Ureter (tissue), 1 donor: ENCODE measurements at regions not wholly inside any gene's neighbourhood (a gene's known extent, or its start where the extent isn't known, plus 50 kb on each side); places are given as distances from the start of the nearest gene placed in this dataset.
"Not testable (repeated sequence)": the region's sequence is repeated elsewhere in the genome, so short reads cannot be mapped to it uniquely, and the experiment has no call there.

ENCODE experiments used
- DNase-seq: peaks from one replicate; pipeline ENCODE4 v3.0.0-alpha.2; 2020; ENCODE audit warnings: low spot score
- donor health status: DM: yes; HTN: yes; CAD: no.

DNA sequence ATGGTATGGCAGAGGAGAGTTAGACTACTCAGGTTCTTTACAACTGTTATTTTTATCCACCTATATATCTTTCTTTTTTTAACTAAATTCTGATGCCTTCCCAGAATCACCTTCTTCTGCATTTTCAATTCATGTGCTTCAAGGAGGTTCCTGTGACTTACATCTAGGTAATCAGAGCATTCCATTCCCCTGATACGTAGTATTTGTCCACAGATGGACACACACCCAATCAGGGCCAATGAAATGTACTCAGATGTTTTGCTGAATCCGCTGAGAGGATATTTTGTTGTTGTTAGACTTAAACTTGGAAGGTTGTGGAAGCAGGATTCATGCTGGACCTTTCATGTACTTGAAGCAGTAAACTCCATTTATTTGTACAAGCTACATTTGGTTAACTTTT, 159.4 kb upstream of the FER start:
- no peak for DNase-seq

DNA sequence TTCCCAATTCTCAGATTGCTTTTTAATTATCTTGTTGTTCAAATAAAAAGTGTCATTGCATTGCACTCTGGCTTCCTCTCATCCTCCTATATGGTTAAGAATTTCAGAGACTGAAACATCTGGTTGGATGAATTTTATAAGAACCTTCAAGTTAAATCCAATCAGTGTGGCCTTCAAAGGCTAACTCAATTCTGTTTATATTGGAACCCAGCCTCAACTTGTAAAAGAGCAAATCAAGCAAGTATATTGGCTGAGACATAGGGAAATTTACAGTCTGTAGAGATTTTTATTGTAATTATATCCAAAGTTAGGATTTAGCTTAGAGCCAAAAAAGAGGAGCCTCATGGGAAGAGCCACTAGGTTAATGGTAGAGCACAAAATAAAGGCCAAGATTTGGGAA, 159.9 kb upstream of the FER start:
- DNase-seq: no peak

DNA sequence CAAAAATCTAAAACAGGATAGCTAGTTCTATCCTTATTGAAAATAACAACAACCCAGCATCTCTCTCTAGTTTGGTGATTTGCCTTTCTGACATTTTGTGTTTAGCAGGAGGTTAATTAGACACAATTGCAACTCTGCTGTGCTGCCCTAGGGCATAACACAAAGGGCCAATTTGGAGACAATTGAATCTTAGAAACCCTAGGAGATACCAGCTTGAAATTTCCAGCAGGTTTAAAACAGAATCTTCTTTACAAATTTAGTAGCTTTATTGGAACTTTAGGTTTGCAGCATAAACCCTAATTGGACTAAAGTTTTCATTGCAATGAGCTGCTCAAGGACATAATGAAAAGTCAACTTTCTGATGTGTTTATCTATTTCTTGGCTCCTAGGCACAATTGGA, 166.7 kb upstream of the FER start:
- no peak for DNase-seq

DNA sequence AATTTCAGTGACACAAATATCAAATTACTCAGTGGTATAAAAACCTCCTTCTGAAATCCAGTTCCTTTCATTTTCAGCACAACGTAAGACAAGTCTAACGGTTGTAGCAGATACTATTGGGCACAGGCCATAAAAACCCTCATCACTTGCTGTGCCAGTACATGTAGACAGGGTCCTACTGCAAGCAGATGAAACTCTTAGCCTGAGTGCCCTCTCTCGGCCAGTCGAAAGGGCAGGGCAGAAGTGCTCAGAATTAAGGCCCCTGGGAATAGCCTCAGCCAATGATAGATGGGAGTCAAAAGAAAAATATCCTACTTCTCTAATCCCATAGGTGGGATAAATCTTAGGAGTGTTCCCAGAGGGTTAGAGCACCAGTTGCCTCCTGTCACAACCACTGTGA, 168.5 kb upstream of the FER start:
- no peak for DNase-seq

DNA sequence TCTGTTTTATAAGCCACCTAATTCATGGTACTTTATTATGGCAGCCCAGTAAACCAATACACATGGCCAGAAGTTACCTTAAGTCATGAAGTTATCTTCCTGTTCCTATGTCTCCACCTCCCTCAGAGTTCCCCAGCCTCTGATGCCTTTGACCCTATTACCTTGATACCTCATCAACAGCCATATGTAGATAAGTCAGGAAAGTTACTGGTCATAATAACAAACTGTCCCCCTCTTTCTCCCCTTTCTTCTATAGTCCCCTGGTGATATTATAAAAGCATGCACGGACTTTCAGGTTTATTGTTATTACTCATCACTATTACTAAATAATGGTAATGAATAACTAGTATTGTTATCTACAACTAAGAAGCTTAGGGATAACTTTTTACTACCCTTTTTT, 168.9 kb upstream of the FER start:
- no peak for DNase-seq

DNA sequence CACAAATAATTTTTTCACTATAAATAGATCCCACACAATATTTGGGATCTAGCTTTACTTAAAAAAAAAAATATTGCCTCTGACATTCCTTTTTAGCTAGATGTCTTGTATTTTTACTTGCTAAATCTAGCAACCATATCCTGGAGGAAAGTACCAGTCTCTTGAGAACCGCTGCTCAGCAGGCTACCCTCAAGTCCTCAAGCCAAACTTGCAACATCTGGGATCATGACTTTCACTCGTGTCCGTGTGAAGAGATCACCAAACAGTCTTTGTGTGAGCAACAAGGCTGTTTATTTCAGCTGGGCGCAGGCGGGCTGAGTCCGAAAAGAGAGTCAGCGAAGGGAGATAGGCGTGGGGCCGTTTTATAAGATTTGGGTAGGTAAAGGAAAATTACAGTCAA, 180.3 kb upstream of the FER start:
- DNase-seq: no peak

DNA sequence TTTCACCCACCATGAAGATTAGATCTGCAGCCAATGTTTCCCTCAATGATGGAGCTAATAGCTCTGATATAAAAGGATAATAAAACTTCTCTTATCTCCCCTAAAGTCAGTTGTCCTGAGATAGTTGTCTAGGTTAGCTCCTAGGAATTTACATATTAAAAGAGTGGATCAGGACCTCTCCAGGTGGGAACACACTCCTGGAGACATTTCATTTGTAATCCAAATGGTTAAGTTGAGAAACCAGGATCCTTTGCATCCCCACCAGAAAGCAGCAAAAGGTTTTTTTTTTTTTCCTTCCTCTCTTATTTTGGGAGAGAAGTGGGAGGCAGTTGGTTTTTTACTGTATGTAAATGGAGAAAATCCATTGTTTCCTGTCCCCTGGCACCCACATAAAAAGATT, 182.5 kb upstream of the FBXL17 start:
- no peak for DNase-seq

DNA sequence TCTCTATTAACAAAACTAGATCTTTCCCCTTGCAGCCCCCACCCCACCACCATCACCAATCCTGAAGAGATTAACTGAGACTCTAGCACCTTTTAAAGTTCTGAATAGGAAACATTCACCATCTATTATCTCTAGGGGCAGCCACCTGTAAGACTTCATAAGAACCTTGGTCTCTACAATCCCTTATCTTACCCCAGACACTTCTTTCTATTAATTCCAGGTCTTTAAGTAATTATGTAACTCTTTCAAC, 180.2 kb upstream of the FBXL17 start:
- DNase-seq: no peak

DNA sequence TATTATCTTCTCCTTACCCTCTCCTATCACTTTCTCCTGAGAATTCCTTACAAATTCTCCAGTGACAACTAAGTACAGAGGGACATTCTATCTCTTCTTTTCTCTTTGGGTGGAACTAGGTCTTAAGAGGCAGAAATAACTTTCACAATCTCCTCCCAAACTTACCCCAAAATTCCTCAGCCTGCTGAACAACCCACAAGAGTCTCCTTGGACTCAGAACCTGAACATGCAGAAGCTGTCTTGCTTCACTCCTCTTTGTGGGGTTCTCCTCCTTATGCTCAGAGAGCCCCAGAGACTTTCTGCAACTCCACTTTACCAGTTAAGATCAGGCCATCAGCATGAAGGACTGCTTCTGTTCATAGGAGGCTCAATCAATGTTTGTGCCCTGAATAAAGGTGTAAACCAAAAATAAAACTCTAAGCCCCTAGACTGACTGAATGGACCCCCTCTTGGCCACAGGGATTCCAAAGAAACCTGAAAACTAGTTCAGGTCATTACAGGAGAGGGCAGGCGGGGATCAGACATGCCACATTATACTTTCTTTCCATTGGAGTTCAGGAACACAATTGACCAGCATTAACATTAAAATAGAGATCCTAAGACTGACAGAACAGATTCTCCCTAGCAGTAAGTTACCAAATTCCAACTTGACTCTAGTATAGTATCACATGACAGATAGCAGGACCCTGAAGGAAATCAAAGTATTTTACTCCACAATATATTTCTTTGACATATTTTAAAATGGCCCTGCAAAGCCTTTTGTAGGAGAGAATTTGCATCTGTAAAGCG, 179.7 kb upstream of the FBXL17 start:
- DNase-seq: no peak

DNA sequence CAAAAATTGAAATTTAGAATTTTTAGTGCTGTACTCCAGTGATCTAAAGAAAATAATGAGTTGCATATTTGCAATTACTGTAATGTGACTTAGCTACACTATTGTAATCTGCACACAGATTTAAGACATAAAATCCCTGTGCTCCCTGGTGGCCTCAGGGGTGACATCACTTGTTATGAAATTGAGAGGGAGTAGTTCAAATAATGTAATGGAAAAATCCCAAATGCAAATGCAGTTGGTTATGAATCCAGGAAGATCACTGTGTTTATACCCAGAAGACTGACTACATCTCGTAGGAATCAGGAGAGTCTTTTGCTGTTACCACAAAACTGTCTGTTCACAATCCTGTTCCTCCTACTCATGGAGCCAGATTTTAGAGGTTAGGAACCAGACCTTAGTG, 178.7 kb upstream of the FBXL17 start:
- no peak for DNase-seq

DNA sequence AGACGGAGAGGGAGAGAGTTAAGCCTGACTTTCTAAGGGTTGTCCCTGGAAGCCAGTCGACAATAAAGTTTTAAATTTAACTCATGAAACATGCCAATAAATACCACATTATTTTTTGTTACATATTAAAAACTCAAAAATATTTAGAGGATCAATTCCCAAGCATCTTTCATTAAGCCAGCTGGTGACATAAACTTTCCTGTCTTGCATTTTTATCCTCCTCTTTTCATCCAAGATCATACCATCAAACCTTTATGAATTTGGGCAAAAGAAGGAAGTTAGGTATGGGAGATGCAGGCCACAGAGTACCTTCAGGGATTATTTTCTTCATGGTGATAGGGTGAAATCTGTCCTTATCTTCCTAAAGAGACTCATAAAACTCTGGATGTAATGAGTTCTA, 178.3 kb upstream of the FBXL17 start:
- DNase-seq: no peak

DNA sequence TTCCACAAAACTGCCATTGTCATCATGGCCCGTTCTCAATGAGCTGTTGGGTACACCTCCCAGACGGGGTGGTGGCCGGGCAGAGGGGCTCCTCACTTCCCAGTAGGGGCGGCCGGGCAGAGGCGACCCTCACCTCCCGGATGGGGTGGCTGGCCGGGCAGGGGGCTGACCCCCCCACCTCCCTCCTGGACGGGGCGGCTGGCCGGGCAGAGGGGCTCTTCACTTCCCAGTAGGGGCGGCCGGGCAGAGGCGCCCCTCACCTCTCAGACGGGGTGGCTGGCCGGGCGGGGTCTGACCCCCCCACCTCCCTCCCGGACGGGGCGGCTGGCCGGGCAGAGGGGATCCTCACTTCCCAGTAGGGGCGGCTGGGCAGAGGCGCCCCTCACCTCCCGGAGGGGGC, 176.9 kb upstream of the FBXL17 start:
- not testable (repeated sequence) for DNase-seq

DNA sequence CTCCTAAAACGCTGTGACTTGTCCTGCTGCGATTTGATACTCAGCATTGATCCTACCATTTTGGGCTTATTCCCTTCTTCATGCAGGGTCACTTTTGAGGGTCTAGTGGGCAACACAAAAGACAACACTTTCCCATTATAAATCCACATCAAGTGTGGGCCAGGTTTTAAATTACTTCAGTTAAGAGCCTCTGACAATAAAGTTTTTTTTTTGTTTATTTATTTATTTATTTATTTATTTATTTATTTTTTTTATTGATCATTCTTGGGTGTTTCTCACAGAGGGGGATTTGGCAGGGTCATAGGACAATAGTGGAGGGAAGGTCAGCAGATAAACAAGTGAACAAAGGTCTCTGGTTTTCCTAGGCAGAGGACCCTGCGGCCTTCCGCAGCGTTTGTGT, 176.2 kb upstream of the FBXL17 start:
- not testable (repeated sequence) for DNase-seq

DNA sequence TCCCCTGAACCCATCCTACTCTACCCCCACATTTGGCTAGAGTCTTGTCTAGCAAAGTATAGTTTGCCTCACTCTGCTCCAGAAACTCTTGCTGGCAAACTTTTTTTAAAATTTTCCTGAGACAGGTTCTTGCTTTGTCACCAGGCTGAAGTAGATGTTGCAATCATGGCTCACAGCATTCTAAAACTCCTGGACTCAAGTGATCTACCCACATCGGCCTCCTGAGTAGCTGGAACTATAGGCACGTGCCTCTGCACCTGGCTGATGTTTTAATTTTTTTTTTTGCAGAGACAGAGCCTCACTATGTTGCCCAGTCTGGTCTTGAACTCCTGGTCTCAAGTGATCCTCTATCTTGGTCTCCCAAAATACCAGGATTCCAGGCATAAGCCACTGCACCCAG, 175.8 kb upstream of the FBXL17 start:
- DNase-seq: no peak

DNA sequence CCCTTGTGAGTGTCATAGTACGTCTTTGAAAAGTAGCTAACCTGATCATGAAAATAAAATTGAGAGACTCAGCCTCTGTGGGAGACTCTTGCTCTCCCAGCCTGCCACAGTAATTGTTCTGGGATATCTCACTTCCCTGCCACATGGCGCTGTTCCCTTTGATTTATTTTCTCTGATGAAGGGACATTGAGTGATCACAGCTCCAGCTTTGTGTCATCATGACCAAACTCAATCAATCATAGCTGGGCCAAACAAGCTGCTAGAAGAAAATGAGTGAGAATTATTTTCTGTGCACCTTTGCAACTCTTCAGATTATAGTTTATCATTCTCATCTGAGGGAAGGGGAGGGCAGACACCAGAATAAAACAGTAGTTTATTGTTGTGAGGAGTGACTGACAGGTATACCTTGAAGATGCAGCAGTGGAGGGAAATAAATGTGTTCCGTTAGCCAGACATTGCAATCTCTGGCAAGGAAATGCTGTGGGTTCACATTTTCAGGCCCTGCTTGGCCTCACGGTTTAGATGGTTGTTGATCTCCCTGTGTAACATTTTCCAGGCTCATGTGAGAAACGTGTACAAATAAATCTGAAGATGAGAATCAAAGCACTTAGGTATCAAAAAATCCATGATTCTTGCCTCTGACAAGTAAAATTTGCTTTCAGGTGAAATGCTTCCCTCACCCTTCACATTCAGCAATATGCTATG, 174.7 kb upstream of the FBXL17 start:
- DNase-seq: no peak

DNA sequence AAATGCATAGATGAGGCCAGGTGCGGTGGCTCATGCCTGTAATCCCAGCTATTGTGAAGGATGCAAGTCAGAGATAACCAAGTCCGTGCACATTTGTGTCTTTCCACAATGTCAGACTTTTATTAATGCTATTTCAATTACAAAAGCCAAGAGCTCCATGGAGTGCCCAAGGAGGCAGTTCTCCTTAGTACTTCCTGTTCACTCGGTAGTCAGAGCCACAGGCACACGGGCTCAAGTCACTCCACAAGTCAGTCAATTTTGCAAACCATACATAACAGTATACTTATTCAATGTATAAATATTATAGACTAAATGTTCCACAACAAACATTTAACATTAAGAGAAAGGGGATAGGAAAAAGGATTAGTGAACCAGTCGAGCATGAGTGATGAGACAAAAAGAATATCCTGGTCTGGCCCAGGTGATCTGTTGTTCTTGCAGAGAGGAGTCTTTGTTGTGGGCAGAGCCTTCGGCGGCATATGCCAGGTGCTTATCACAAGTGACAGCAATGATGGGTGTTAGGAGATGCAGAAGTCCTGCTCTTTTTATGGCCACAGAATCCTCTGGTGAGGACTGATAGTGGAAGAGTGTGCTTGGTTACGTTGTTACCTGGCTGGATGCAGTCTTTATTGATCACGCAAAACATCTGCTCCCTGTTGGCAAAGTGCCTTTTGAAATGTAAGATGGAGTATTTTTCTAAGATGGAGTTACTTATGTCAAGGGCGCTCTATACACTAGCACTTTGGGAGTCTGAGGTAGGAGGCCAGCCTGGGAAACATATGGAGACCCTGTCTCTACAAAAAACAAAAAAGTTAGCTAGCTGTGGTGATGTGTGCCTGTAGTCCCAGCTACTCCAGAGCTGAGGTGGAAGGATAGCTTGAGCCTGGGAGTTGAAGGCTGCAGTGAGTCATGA, 167.0 kb upstream of the FBXL17 start:
- DNase-seq: no peak

DNA sequence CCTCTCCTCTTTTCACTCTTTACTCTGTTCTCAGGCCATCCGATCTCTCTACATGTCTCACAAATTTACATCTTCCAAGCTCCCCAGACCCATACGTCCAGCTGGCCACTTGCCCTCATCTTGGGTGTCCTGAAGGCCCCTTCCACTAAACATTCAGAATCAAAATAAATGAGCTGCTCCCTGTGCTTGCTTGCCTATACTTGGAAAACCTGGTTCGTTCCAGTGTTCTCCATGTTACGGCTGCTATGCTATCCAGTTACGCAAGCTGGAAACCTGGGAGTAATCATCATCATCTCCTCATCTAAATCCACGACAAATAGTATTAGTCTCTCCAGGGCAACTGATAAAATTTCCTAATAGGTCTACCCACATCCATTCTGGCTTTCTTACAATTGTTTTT, 165.0 kb upstream of the FBXL17 start:
- DNase-seq: no peak

DNA sequence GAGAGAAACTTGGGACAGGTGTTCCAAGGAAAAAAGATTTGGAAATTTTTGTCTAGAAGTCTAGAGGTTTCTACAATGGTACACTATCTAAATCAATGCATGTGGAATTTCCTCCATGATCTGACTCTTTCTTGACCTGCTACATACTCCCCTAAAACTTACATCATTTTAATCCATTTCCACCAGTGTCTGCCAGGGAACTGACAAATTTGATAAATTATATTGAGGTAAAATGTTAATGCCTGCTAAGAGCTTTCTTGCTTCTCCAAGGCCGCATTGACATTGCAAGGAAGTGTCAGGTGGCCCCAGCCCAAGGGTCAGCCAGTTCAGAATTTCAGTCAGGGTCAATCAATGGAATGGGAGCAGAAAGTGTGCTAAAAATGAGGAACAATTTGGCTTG, 163.4 kb upstream of the FBXL17 start:
- DNase-seq: no peak

DNA sequence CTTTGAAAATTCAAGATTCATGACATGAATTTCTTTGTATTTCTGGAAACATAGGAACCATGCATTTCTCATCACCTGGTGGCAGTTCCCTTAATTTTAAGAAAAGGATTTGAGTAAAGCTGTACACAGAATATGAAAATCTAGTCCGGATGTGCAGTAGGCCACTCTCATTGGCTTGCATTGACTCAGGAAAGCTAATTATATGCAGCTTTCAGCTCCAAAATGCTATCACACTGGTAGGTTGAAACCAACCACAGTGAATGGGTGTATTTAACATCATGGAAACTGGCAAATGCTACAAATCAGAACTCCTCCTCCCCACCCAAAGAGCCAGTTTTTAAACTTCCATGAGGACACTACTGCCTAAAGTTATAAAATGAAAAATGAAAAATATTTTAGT, 161.6 kb upstream of the FBXL17 start:
- DNase-seq: no peak

DNA sequence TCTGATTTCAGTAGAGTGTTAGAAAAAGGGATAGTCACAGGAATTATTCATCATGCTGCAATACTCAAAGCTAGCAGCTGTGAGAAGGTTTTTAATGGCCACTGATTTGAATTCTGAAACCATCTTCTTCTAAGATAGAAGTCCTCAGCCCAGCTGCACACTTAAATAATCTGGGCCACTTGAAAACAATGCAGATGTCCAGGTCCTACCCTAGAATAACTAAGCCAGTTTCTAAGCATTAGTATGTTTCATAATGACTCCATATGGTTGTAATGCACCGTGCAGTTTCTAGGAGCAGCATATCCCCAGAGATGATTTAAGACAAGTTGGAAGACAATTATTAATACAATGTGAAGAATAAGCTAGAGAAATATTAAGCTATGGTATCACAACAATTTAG, 159.9 kb upstream of the FBXL17 start:
- DNase-seq: no peak

DNA sequence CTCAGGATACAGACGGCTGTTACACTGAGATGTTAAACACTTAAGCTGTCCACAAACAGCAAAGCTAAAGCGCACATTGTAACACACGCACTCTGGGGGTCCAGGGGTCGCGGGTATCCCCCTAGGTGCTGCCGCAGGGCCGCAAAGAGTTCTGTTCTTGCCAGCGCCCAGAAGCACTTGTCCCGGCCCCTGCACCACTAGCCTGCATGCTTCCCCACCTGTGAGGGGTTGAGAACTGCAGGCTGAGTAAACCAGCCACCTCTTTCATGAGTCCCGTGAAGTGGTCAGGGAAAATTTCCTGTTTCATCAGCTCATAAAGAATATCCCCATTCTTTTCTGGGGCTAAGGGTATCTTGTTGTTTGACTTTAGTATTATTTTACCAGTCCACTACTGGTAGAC, 154.4 kb upstream of the FBXL17 start:
- no peak for DNase-seq

DNA sequence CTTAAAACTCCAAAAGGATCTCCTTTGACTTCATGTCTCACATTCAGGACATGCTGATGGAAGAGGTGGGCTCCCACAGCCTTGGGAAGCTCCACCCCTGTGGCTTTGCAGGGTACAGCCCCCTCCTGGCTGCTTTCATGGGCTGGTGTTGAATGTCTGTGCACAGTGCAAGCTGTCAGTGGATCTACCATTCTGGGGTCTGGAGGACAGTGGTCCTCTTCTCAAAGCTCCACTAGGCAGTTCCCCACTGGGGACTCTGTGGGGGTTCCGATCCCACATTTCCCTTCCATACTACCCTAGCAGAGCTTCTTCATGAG, 150.2 kb upstream of the FBXL17 start:
- DNase-seq: not testable (repeated sequence)
